Skeletal muscle satellite cell (primary cell): ENCODE measurements at regions not wholly inside any gene's neighbourhood (a gene's known extent, or its start where the extent isn't known, plus 50 kb on each side); places are given as distances from the start of the nearest gene placed in this dataset.

Source experiments
- H3K27me3 ChIP-seq: 2 replicates; pipeline ENCODE4 v1.7.0; 2013; ENCODE audit warnings: low read length; ENCODE audit not compliant: control insufficient read depth, insufficient read depth
- H3K36me3 ChIP-seq: 2 replicates; pipeline ENCODE4 v1.7.0; 2013; ENCODE audit warnings: mild to moderate bottlenecking, control low read depth, low read length; ENCODE audit not compliant: insufficient read depth
- H3K4me1 ChIP-seq: 2 replicates; pipeline ENCODE4 v1.7.0; 2013; ENCODE audit warnings: low read length; ENCODE audit not compliant: control insufficient read depth, insufficient read depth
- H3K4me2 ChIP-seq: 2 replicates; pipeline ENCODE4 v1.7.0; 2013; ENCODE audit warnings: mild to moderate bottlenecking, low read length
- H3K4me3 ChIP-seq: 2 replicates; pipeline ENCODE4 v1.7.0; 2013; ENCODE audit warnings: low read length
- H3K9ac ChIP-seq: 2 replicates; pipeline ENCODE4 v1.7.0; 2013; ENCODE audit warnings: mild to moderate bottlenecking, low read depth, low read length, moderate library complexity
- H3K9me3 ChIP-seq: replicated peaks from 2 replicates; pipeline ENCODE4 v1.7.0; 2013; ENCODE audit warnings: mild to moderate bottlenecking, control low read depth, low read length

DNA sequence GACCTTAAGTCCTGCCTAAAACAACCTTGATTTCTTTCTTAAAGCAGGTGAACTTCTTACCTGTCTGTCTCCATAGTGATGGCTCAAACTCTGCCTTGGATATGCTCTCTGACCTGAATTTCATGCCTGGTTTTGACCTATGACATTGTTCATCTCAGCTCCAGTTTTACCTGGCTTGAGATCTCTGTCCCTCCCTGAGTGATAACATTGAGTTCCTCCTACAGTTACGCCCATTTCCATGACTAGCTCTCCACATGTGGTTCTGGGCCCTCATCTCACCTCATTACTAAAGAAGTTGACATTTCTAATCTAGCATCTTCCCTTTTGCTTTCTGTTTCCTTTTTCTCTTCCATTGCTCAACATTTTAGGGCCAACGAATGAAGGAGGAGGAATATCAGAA lies 233.1 kb downstream of the HHIPL2 start:
- Histone ChIP-seq H3K27me3 (no peaks in the 10 kb centered on the region), H3K4me1 (peaks cover 10% of the 10 kb centered on the region), H3K9me3 (no peaks in the 10 kb centered on the region), H3K4me2 (no peak overlapping the region), H3K9ac (no peak overlapping the region), H3K4me3 (no peak overlapping the region), H3K36me3 (no peaks in the 10 kb centered on the region)

- no peaks in the 10 kb centered on the region for H3K36me3 ChIP-seq
- H3K9ac ChIP-seq = peak overlapping the region; percentile 57
- no peaks in the 10 kb centered on the region for H3K9me3 ChIP-seq
- no peaks in the 10 kb centered on the region for H3K27me3 ChIP-seq
- no peak overlapping the region for H3K4me3 ChIP-seq
- peak overlapping the region; percentile 43 for H3K4me2 ChIP-seq
- peaks cover 10% of the 10 kb centered on the region for H3K4me1 ChIP-seq
These were observed 237.1 kb downstream of the HHIPL2 start for GRCh38 chr1:222310836-222311235.

- H3K4me2 ChIP-seq = no peak overlapping the region
These were observed 240.3 kb downstream of the HHIPL2 start for GRCh38 chr1:222307621-222308020.

DNA sequence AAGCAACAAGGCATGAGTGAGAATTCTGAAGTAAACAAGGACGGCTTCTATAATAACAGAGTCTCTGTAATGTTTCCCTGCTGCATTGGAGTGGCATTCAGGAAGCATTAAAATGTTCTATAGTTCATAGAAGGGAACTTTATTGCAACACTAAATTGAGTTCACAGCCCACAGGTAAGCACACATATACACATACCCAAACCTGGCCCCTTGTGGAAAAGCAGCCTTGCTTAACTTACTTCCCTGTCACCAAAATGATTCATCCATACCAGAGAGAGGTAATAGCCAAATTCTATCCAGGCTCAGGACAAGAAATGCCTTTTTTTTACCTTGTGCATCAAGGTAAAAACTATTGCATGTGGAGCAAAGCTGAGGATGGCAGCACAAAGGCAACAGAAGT lies 241.4 kb downstream of the HHIPL2 start:
- H3K27me3 ChIP-seq = peaks cover 4% of the 10 kb centered on the region
- no peak overlapping the region for H3K9ac ChIP-seq
- no peak overlapping the region for H3K4me2 ChIP-seq
- peaks cover 10% of the 10 kb centered on the region for H3K4me1 ChIP-seq
- H3K36me3 ChIP-seq = no peaks in the 10 kb centered on the region
- no peaks in the 10 kb centered on the region for H3K9me3 ChIP-seq
- H3K4me3 ChIP-seq = no peak overlapping the region

More at GRCh38 chr1:222307621-222308020, 240.3 kb downstream of the HHIPL2 start:
- peaks cover 10% of the 10 kb centered on the region for H3K4me1 ChIP-seq
- H3K27me3 ChIP-seq = peaks cover 3% of the 10 kb centered on the region
- no peaks in the 10 kb centered on the region for H3K9me3 ChIP-seq
- no peaks in the 10 kb centered on the region for H3K36me3 ChIP-seq
- H3K9ac ChIP-seq = no peak overlapping the region
- no peak overlapping the region for H3K4me3 ChIP-seq

DNA sequence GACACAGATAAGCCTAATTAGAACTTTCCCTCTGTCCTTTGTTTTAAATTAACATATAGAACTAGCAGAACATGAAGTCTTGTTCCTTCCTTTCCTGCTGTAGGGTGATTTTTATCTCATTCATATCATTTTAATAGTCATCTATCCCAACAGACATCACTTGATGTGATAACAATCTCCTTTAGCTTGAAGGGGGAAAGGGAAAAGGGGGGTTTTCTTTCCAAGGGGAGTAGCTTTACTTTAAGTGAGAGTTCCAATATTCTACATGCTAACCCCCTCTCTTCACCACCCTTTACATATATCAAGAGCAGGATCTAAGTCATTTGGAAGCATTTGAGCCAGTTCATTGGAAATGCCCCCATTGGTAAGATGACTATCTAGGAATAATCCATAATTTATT lies 241.9 kb downstream of the HHIPL2 start:
- peaks cover 8% of the 10 kb centered on the region for H3K4me1 ChIP-seq
- H3K36me3 ChIP-seq = no peaks in the 10 kb centered on the region
- H3K9me3 ChIP-seq = no peaks in the 10 kb centered on the region
- no peak overlapping the region for H3K4me2 ChIP-seq
- H3K4me3 ChIP-seq = no peak overlapping the region
- peaks cover 4% of the 10 kb centered on the region for H3K27me3 ChIP-seq
- H3K9ac ChIP-seq = no peak overlapping the region

- no peak overlapping the region for H3K4me2 ChIP-seq
- H3K4me1 ChIP-seq = no peaks in the 10 kb centered on the region
- no peaks in the 10 kb centered on the region for H3K36me3 ChIP-seq
- H3K27me3 ChIP-seq = peaks cover 4% of the 10 kb centered on the region
- H3K9me3 ChIP-seq = no peaks in the 10 kb centered on the region
- no peak overlapping the region for H3K4me3 ChIP-seq
- no peak overlapping the region for H3K9ac ChIP-seq
These were observed 246.3 kb downstream of the HHIPL2 start for GRCh38 chr1:222301652-222302051.

DNA sequence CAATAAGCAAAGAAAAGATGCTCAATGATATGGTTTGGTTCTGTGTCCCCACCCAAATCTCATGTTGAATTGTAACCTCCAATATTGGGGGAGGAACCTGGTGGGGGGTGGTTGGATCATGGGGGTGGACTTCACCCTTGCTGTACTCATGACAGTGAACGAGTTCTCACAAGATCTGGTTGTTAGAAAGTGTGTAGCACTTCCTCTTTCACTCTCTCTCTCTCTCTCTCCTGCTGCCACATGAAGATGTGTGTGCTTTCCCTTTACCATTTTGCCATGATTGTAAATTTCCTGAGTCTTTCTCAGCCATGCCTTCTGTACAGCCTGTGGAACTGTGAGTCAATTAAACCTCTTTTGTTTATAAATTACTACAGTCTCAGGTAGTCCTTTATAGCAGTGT lies 248.4 kb downstream of the HHIPL2 start:
- H3K9ac ChIP-seq = no peak overlapping the region
- H3K27me3 ChIP-seq = peaks cover 4% of the 10 kb centered on the region
- H3K4me2 ChIP-seq = no peak overlapping the region
- no peaks in the 10 kb centered on the region for H3K4me1 ChIP-seq
- no peaks in the 10 kb centered on the region for H3K36me3 ChIP-seq
- H3K4me3 ChIP-seq = no peak overlapping the region
- no peaks in the 10 kb centered on the region for H3K9me3 ChIP-seq

DNA sequence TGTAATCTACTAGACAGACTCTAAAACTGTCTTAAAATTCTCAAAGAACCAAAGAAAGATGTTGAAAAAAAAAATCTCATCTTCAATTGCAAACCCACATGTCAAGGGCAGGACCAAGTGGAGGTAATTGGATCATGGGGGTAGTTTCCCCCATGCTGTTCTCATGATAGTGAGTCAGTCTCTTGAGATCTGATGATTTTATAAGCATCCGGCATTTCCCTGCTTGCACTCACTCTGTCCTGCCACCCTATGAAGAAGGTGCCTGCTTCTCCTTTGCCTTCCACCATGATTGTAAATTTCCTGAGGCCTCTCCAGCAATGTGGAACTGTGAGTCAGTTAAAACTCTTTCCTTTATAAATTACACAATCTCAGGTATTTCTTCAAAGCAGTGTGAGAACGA lies 257.0 kb downstream of the HHIPL2 start:
- no peak overlapping the region for H3K9ac ChIP-seq
- H3K4me1 ChIP-seq = peaks cover 6% of the 10 kb centered on the region
- H3K36me3 ChIP-seq = no peaks in the 10 kb centered on the region

DNA sequence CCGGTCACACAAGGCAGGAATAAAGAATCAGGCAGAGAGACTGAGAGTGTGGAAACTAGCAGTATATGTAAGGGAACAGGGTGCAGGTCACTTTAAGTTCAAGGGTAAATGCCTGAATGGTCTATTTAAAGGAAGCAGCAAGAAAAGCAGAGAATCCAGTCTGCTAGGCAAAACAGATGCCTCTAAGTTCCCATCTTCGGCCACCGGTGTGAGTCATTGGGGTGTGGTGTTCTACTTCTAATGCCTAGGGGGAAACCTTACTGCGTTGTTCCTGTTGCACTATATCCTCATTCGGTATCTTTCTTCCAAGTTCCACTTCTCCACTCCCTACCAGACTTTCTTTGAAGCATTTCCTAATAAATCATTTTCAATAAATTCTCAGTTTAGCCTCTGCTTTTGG lies 259.9 kb downstream of the HHIPL2 start:
- Histone ChIP-seq H3K36me3 (no peaks in the 10 kb centered on the region), H3K4me1 (peaks cover 15% of the 10 kb centered on the region), H3K9ac (no peak overlapping the region), H3K9me3 (no peaks in the 10 kb centered on the region), H3K4me3 (no peak overlapping the region), H3K4me2 (no peak overlapping the region), H3K27me3 (no peaks in the 10 kb centered on the region)

More for the DNA sequence above, 257.0 kb downstream of the HHIPL2 start:
- H3K4me3 ChIP-seq = no peak overlapping the region
- no peaks in the 10 kb centered on the region for H3K27me3 ChIP-seq
- H3K4me2 ChIP-seq = no peak overlapping the region
- H3K9me3 ChIP-seq = no peaks in the 10 kb centered on the region

GRCh38 chr1:222286011-222286410 lies 261.9 kb downstream of the HHIPL2 start:
- no peak overlapping the region for H3K9ac ChIP-seq
- H3K36me3 ChIP-seq = no peaks in the 10 kb centered on the region
- no peak overlapping the region for H3K4me2 ChIP-seq
- no peak overlapping the region for H3K4me3 ChIP-seq
- H3K27me3 ChIP-seq = no peaks in the 10 kb centered on the region
- H3K9me3 ChIP-seq = no peaks in the 10 kb centered on the region
- peaks cover 15% of the 10 kb centered on the region for H3K4me1 ChIP-seq

DNA sequence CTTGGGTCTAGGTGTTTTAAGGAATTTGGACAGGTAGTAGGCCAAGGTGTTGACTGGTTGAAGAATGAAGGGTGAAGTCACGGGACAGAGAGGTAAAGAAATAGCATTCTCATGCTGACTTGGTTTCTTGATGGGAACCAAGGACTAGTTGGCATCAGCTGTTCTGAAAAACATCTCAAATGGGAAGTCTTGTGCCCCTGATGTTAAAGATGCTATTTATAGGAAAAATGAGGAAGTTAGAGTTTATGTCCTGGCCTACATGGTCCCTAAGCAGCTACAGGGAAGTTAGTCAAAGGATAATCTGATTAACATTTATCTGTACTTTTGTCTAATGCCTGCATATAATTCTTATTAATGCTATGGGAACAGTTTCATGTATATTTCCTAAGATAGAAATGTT lies 262.4 kb downstream of the HHIPL2 start:
- H3K27me3 ChIP-seq = no peaks in the 10 kb centered on the region
- no peaks in the 10 kb centered on the region for H3K36me3 ChIP-seq
- no peaks in the 10 kb centered on the region for H3K9me3 ChIP-seq
- no peak overlapping the region for H3K4me3 ChIP-seq
- no peak overlapping the region for H3K4me2 ChIP-seq
- peaks cover 15% of the 10 kb centered on the region for H3K4me1 ChIP-seq
- H3K9ac ChIP-seq = no peak overlapping the region

DNA sequence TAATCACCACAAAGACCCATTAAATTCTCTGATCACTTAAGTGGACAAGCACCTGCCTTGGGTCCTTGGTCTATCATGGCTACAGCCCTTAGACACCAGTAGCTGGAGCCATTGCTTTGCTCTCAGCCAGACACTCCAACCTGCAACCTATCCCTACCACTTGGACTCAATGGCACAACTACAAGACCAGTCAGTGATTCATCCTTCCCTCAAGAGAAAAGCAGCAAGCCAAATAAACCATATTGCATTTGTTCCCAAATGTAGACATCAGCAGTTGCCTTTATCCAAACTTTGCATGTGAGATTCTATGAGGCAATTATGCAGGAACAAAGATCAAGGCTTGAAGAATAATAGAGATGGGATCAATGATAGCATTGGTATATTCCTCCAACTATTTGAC lies 263.4 kb downstream of the HHIPL2 start:
- H3K4me1 ChIP-seq = peaks cover 15% of the 10 kb centered on the region
- no peaks in the 10 kb centered on the region for H3K27me3 ChIP-seq
- no peak overlapping the region for H3K9ac ChIP-seq
- no peaks in the 10 kb centered on the region for H3K9me3 ChIP-seq
- no peak overlapping the region for H3K4me3 ChIP-seq
- H3K36me3 ChIP-seq = no peaks in the 10 kb centered on the region
- H3K4me2 ChIP-seq = no peak overlapping the region
